HUES64 (cell line): ENCODE measurements at regions not wholly inside any gene's neighbourhood (a gene's known extent, or its start where the extent isn't known, plus 50 kb on each side); places are given as distances from the start of the nearest gene placed in this dataset.

Source experiments
- H3K27ac ChIP-seq: 2 replicates; pipeline ENCODE4 v1.7.0; 2013; ENCODE audit warnings: low read depth, low read length, inconsistent platforms
- H3K27me3 ChIP-seq: 2 replicates; pipeline ENCODE4 v1.6.1; 2013; ENCODE audit warnings: mild to moderate bottlenecking, low read length; ENCODE audit not compliant: insufficient read depth
- H3K36me3 ChIP-seq: 2 replicates; pipeline ENCODE4 v1.6.1; 2013; ENCODE audit warnings: mild to moderate bottlenecking, low read length; ENCODE audit not compliant: insufficient read depth
- H3K4me1 ChIP-seq: 2 replicates; pipeline ENCODE4 v1.6.1; 2013; ENCODE audit warnings: mild to moderate bottlenecking, low read length, moderate library complexity; ENCODE audit not compliant: insufficient read depth
- H3K4me3 ChIP-seq: 2 replicates; pipeline ENCODE4 v1.5.1; 2013; ENCODE audit warnings: mild to moderate bottlenecking, low read length, moderate library complexity
- H3K9ac ChIP-seq: 2 replicates; pipeline ENCODE4 v1.6.1; 2013; ENCODE audit warnings: mild to moderate bottlenecking, low read depth, low read length
- H3K9me3 ChIP-seq: 2 replicates; pipeline ENCODE4 v1.6.1; 2013; ENCODE audit warnings: low read depth, low read length; ENCODE audit not compliant: insufficient read depth
- WGBS: fragments of 150-250, 120-280 bp; methylation state at CpG from one replicate; pipeline ENCODE4 v1.1.7; 2013; ENCODE audit warnings: missing lambda C conversion rate; 5-methylcytosine and 5-hydroxymethylcytosine counted together

DNA sequence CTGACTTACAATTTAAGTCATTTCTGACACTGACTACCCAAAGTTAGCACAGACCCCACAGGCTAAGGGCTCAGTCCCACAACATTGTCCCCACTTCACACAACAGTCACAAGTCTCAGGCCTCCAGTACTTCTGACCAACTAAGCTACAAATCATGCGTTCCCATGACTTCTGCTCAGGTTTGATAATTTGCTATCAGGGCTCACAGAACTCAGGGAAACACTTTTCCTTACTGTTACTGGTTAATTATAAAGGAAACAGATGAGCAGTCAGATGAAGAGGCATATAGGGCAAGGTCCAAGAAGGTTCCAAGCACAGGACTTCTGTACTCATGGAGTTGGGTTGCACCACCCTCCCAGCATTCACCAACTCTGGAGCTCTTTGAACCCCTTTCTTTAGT, 151.2 kb upstream of the TNR start:
- Histone ChIP-seq H3K9me3 (no peaks in the 10 kb centered on the region), H3K27me3 (peaks cover 94% of the 10 kb centered on the region), H3K4me1 (no peaks in the 10 kb centered on the region), H3K27ac (no peak overlapping the region), H3K9ac (no peak overlapping the region), H3K4me3 (no peak overlapping the region), H3K36me3 (no peaks in the 10 kb centered on the region)
- WGBS: 93% methylated on average over 1 of the region's 1 CpG

DNA sequence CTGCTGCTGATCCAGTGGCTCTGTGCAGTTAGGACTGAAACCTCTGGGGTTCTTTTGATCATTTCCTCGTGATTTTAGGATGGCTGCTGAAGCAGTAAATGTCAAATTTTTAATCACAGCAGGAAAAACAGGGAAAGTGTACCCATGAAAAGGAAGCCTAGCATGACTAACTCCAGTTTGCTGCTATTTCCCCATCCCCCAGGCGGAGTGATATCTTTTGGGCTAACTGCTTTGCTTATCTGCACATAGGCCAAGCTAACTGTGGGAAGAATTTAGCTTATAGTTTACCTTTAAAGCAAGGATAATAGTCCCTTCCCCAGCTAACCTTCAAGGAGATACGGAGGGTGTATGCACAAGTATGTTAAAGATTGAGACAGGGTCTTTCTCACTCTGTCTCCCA, 149.8 kb upstream of the TNR start:
- no peak overlapping the region for H3K4me3 ChIP-seq
- H3K27ac ChIP-seq: no peak overlapping the region
- H3K4me1 ChIP-seq: peaks cover 9% of the 10 kb centered on the region; the same call in 1 of the 2 replicates
- H3K9ac ChIP-seq: no peak overlapping the region
- H3K9me3 ChIP-seq: no peaks in the 10 kb centered on the region
- WGBS: 94% methylated on average over 3 of the region's 3 CpGs
- H3K36me3 ChIP-seq: no peaks in the 10 kb centered on the region
- H3K27me3 ChIP-seq: peaks cover 94% of the 10 kb centered on the region

DNA sequence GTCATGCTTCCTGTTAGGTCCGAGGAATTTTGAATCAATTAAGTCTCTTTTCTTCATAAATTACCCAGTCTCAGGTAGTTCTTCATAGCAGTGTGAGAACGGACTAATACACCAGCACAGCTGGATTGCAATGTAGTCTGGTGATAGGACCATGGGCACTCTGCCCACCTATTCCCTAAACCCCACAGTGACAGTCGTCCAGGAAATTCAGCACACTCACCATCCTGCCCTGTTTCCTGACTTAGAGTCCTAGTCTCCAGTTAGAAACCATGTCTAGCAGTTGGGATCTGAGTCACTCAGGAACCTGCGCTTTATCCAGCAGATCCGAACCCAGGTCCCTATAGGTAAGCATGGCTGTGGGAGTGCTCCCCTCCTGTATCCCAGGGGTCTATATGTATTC, 149.3 kb upstream of the TNR start:
- peaks cover 10% of the 10 kb centered on the region; the same call in 1 of the 2 replicates for H3K4me1 ChIP-seq
- no peaks in the 10 kb centered on the region for H3K9me3 ChIP-seq
- H3K9ac ChIP-seq: no peak overlapping the region
- H3K4me3 ChIP-seq: no peak overlapping the region
- no peaks in the 10 kb centered on the region for H3K36me3 ChIP-seq
- WGBS: 92% methylated on average over 5 of the region's 5 CpGs
- no peak overlapping the region for H3K27ac ChIP-seq
- peaks cover 93% of the 10 kb centered on the region for H3K27me3 ChIP-seq

DNA sequence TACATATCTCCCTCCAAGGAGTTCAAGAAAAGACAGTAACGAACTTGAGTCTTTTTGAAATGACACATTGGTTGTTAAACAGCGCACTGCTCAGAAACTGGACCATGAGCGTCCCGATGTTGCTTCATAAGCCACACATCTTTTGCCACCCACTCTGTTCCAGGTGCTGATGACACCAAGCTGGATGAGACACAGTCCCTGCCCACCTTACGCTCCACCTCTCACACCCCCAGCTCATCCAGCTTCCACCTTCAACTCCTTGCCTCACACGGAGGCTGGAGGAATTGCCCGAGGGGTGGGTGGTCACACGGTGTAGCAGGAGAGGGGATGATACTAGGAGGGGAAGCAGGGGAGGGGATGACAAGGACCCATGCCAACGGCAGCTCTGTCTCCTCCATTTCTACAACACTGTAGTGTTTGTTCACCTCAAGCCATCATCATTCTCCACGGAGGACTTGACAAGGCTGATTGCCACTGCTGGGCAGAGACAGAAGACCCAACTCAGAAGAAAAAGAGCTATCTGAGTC, 148.5 kb upstream of the TNR start:
- H3K9me3 ChIP-seq: no peaks in the 10 kb centered on the region
- 80% methylated on average over 9 of the region's 10 CpGs for WGBS
- peaks cover 93% of the 10 kb centered on the region for H3K27me3 ChIP-seq
- no peaks in the 10 kb centered on the region for H3K36me3 ChIP-seq
- no peak overlapping the region for H3K9ac ChIP-seq
- H3K4me3 ChIP-seq: no peak overlapping the region
- H3K27ac ChIP-seq: no peak overlapping the region
- H3K4me1 ChIP-seq: peaks cover 10% of the 10 kb centered on the region; the same call in 1 of the 2 replicates

DNA sequence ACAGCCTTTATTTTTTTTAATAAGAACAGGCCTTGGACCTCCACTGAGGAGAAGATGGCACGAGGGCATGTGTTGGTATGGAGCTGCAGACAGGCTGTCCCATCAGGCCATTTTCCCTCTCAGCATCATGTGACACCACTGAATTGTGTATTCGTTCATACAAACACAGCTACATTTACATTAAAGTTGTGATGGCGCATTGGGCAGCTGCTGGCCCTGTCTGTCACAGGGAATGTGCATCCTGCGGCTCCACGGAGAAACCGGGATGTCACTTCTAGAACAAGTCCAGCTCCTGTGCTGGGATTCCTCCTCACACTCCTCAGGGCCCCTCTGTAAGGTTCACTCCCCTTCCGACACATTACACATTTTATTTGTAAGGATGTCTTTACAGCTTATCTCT, 147.6 kb upstream of the TNR start:
- Histone ChIP-seq H3K36me3 (no peaks in the 10 kb centered on the region), H3K9ac (no peak overlapping the region), H3K27ac (no peak overlapping the region), H3K4me3 (no peak overlapping the region), H3K9me3 (no peaks in the 10 kb centered on the region), H3K4me1 (peaks cover 10% of the 10 kb centered on the region; the same call in 1 of the 2 replicates), H3K27me3 (peaks cover 92% of the 10 kb centered on the region)
- WGBS: 93% methylated on average over 7 of the region's 7 CpGs

DNA sequence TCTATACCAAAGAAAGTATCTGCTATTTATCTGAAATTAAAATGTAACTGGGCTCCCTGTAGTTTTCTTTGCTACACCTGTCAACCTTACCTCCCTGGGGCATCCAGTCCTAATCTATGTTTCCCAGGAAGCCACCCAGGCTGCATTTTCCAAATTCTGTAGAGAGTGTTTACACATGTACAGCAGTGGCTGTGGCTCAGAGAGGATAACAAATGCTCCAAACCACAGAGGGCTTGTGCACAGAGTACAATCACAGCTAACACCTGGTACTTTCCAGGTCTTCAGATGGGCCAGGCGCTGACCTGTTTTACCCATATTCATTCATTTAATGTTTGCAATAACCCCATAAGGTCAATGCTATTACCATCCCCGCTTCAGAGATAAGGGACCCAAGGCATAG, 146.5 kb upstream of the TNR start:
- Histone ChIP-seq H3K27ac (no peak overlapping the region), H3K27me3 (peaks cover 87% of the 10 kb centered on the region), H3K9ac (no peak overlapping the region), H3K9me3 (no peaks in the 10 kb centered on the region), H3K36me3 (no peaks in the 10 kb centered on the region), H3K4me1 (peaks cover 10% of the 10 kb centered on the region; the same call in 1 of the 2 replicates), H3K4me3 (no peak overlapping the region)
- 97% methylated on average over 2 of the region's 2 CpGs for WGBS

DNA sequence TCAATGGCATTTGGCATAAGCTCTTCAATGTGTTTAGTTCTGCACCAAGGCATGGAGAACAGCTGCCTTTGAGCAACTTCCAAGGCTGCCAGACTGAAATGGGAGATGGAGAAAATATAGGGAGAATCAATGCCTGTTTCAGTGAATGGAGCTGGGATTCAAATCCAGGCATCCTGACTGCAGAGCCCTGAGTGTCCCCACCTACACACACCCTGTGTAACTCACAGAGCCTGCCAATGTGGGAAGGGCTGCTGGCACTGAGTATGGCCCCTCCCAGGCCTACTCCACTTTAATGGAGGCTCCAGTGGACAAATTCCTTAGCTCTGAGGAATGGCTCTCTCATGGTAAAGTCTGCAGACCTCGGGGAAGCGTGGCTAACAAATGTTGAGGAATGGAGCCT, 145.6 kb upstream of the TNR start:
- Histone ChIP-seq H3K9ac (no peak overlapping the region), H3K27ac (no peak overlapping the region), H3K36me3 (no peaks in the 10 kb centered on the region), H3K27me3 (peaks cover 79% of the 10 kb centered on the region), H3K9me3 (no peaks in the 10 kb centered on the region), H3K4me1 (peaks cover 10% of the 10 kb centered on the region; the same call in 1 of the 2 replicates), H3K4me3 (no peak overlapping the region)
- 87% methylated on average over 2 of the region's 2 CpGs for WGBS

DNA sequence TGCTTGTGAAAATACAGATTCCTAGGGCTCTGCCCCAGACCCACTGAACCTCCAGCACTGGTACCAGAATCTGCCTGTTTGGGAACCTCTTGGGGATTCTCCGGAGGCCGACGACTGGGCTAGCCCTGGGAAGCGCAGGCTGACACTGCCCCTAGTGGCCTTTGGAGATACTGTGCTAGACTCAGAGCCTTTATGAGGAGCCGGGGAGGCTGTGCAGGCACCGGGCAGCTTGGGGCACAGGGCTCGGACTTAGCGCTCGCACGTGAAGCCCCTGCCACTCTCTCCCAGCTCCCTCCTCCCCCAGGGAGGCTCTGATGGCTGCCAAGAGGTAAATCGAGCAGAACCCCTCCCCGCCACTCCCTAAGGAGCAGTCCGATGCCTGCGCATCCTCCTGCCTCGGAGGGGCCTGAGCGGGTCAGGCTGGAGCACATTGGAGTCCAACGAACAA, 144.6 kb upstream of the TNR start:
- H3K4me1 ChIP-seq: peaks cover 10% of the 10 kb centered on the region; the same call in 1 of the 2 replicates
- no peaks in the 10 kb centered on the region for H3K36me3 ChIP-seq
- H3K9me3 ChIP-seq: no peaks in the 10 kb centered on the region
- WGBS: 6% methylated on average over 17 of the region's 17 CpGs
- H3K27me3 ChIP-seq: peaks cover 72% of the 10 kb centered on the region
- H3K9ac ChIP-seq: no peak overlapping the region
- H3K27ac ChIP-seq: no peak overlapping the region
- H3K4me3 ChIP-seq: peak overlapping the region; percentile 47

DNA sequence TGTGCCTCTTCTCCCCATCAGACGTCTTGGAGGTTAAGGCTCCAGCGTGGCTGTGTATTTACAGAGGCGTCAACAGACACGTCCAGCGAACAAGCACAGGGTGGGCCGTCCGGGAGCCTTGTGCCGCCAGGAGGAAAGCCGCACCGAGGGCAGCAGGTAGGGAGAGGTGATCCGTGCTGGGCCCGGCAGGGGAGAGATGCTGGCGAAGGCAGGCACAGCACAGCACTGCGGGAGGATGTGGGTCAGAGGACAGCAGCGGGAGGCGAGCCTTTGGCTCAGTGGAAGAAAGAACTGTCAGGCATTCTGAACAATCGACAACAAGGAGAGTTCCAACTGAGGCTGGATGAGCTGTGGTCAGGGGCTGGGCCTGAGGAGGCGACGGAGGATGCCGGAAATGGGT, 144.1 kb upstream of the TNR start:
- no peaks in the 10 kb centered on the region for H3K9me3 ChIP-seq
- H3K27ac ChIP-seq: no peak overlapping the region
- H3K9ac ChIP-seq: no peak overlapping the region
- H3K36me3 ChIP-seq: no peaks in the 10 kb centered on the region
- 20% methylated on average over 20 of the region's 20 CpGs for WGBS
- H3K27me3 ChIP-seq: peaks cover 67% of the 10 kb centered on the region
- H3K4me1 ChIP-seq: peaks cover 10% of the 10 kb centered on the region; the same call in 1 of the 2 replicates
- peak overlapping the region; percentile 47 for H3K4me3 ChIP-seq

DNA sequence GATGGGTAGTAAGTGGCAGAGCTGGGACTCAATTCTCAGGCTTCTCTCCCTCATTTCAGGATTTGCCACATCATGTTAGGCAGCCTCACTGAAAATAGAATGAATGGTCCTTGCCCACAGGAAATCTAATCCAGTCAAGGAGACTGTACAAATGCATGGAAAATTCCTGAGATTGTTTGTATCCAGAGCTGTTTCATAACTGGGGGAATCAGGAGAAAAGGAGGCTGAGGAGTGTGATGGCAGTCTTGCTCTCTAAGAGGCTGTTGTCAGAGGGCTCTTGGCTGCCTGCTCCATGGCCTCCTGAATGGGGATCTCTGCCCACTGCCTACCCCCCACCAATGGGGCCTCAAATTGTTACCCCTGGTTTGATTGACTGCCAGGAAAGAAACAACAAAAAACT, 141.9 kb upstream of the TNR start:
- H3K27ac ChIP-seq: no peak overlapping the region
- no peaks in the 10 kb centered on the region for H3K9me3 ChIP-seq
- H3K4me3 ChIP-seq: no peak overlapping the region
- H3K4me1 ChIP-seq: peaks cover 10% of the 10 kb centered on the region; the same call in 1 of the 2 replicates
- no peak overlapping the region for H3K9ac ChIP-seq
- no peaks in the 10 kb centered on the region for H3K36me3 ChIP-seq
- peaks cover 49% of the 10 kb centered on the region for H3K27me3 ChIP-seq

DNA sequence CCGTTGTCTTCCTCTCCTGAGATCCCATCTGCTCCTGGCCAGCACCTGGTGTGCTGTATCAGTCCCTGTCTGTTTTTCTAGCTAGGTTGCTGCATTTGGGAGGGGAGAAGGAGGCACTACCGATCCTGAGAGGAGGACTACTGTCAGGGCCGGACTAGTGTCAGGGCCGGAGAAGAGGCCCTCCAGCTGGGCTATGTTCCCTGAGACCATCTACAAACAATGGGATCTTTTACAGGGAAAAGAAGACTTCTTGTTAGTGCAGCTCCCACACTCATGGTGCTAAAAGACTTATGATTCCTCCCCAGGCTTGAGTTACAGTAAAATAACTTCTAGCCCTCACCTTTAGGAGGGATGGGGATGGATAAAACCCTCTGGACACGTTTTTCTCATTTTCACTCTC, 141.0 kb upstream of the TNR start:
- peaks cover 10% of the 10 kb centered on the region; the same call in 1 of the 2 replicates for H3K4me1 ChIP-seq

DNA sequence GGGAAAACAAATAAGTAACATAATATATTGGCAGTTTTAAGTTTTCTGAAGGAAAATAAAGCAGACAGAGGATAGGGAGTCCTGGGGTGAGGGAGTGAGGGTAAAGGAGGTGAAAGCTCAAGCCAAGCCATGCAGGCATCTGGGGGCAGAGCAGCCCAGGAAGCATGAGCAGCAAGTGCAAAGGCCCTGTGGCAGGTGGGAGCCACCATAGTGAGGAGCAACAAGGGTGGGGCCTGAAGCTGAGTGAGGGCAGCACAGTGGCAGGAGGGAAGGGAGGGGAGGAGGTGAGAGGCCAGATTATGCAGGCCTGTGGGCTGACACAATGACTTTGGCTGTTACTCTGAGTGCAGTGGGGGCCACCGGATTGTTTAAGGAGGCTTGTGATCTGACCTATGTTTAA, 138.8 kb upstream of the TNR start:
- Histone ChIP-seq H3K36me3 (no peaks in the 10 kb centered on the region), H3K4me3 (no peak overlapping the region), H3K27ac (no peak overlapping the region), H3K27me3 (peaks cover 19% of the 10 kb centered on the region), H3K9me3 (no peaks in the 10 kb centered on the region), H3K4me1 (no peaks in the 10 kb centered on the region), H3K9ac (no peak overlapping the region)
- 88% methylated on average over 1 of the region's 1 CpG for WGBS

More for the DNA sequence above, 141.0 kb upstream of the TNR start:
- H3K36me3 ChIP-seq: no peaks in the 10 kb centered on the region
- WGBS: 68% methylated on average over 5 of the region's 5 CpGs
- H3K27me3 ChIP-seq: peaks cover 40% of the 10 kb centered on the region
- H3K9me3 ChIP-seq: no peaks in the 10 kb centered on the region
- no peak overlapping the region for H3K9ac ChIP-seq
- no peak overlapping the region for H3K4me3 ChIP-seq
- H3K27ac ChIP-seq: no peak overlapping the region
